ENCODE measurements at regions not wholly inside any gene's neighbourhood (a gene's known extent, or its start where the extent isn't known, plus 50 kb on each side); places are given as distances from the start of the nearest gene placed in this dataset.

- no peak for DNase-seq (ENCODE audit: low spot score)
- no peak overlapping the region for H3K27ac ChIP-seq (ENCODE audit: poor library complexity, severe bottlenecking)
- no peak for TF ChIP-seq CTCF (IDR thresholded peaks at IDR 0.05; ENCODE audit: poor library complexity, severe bottlenecking)
- H3K4me1 ChIP-seq (ENCODE audit: insufficient read depth, poor library complexity, severe bottlenecking), result no peaks in the 10 kb centered on the region
- no peak overlapping the region for H3K4me3 ChIP-seq (ENCODE audit: severe bottlenecking)
- ATAC-seq (ENCODE audit: low read depth), result no peak
- no peaks in the 10 kb centered on the region for H3K36me3 ChIP-seq (ENCODE audit: low read depth)
- no peaks in the 10 kb centered on the region for H3K9me3 ChIP-seq (ENCODE audit: severe bottlenecking)
- H3K27me3 ChIP-seq (ENCODE audit: insufficient read depth, poor library complexity, severe bottlenecking), result no peaks in the 10 kb centered on the region
Measured at GRCh38 chr9:26520141-26520540, 372.5 kb downstream of the CAAP1 start.

GRCh38 chr9:26516773-26517343 lies 375.7 kb downstream of the CAAP1 start:
- no peak for TF ChIP-seq CTCF (IDR thresholded peaks at IDR 0.05; ENCODE audit: poor library complexity, severe bottlenecking)
- no peak for ATAC-seq (ENCODE audit: low read depth)
- H3K9me3 ChIP-seq (ENCODE audit: severe bottlenecking), result no peaks in the 10 kb centered on the region
- H3K4me3 ChIP-seq (ENCODE audit: severe bottlenecking), result no peak overlapping the region
- no peaks in the 10 kb centered on the region for H3K27me3 ChIP-seq (ENCODE audit: insufficient read depth, poor library complexity, severe bottlenecking)
- no peaks in the 10 kb centered on the region for H3K4me1 ChIP-seq (ENCODE audit: insufficient read depth, poor library complexity, severe bottlenecking)
- H3K27ac ChIP-seq (ENCODE audit: poor library complexity, severe bottlenecking), result no peak overlapping the region
- H3K36me3 ChIP-seq (ENCODE audit: low read depth), result no peaks in the 10 kb centered on the region
- no peak for DNase-seq (ENCODE audit: low spot score)

GRCh38 chr9:26513730-26514129 lies 378.9 kb downstream of the CAAP1 start:
- TF ChIP-seq CTCF (IDR thresholded peaks at IDR 0.05; ENCODE audit: poor library complexity, severe bottlenecking), result no peak
- no peak for ATAC-seq (ENCODE audit: low read depth)
- no peak for DNase-seq (ENCODE audit: low spot score)
- Histone ChIP-seq H3K4me1 (ENCODE audit: insufficient read depth, poor library complexity, severe bottlenecking) (no peaks in the 10 kb centered on the region), H3K27me3 (ENCODE audit: insufficient read depth, poor library complexity, severe bottlenecking) (no peaks in the 10 kb centered on the region), H3K27ac (ENCODE audit: poor library complexity, severe bottlenecking) (no peak overlapping the region), H3K36me3 (ENCODE audit: low read depth) (no peaks in the 10 kb centered on the region), H3K9me3 (ENCODE audit: severe bottlenecking) (no peaks in the 10 kb centered on the region), H3K4me3 (ENCODE audit: severe bottlenecking) (no peak overlapping the region)

- H3K27ac ChIP-seq (ENCODE audit: poor library complexity, severe bottlenecking), result no peak overlapping the region
- H3K4me3 ChIP-seq (ENCODE audit: severe bottlenecking), result no peak overlapping the region
- H3K27me3 ChIP-seq (ENCODE audit: insufficient read depth, poor library complexity, severe bottlenecking), result no peaks in the 10 kb centered on the region
- no peaks in the 10 kb centered on the region for H3K9me3 ChIP-seq (ENCODE audit: severe bottlenecking)
- DNase-seq (ENCODE audit: low spot score), result no peak
- no peak for ATAC-seq (ENCODE audit: low read depth)
- no peaks in the 10 kb centered on the region for H3K36me3 ChIP-seq (ENCODE audit: low read depth)
- H3K4me1 ChIP-seq (ENCODE audit: insufficient read depth, poor library complexity, severe bottlenecking), result no peaks in the 10 kb centered on the region
- no peak for TF ChIP-seq CTCF (IDR thresholded peaks at IDR 0.05; ENCODE audit: poor library complexity, severe bottlenecking)
Measured at GRCh38 chr9:26510137-26510536, 382.5 kb downstream of the CAAP1 start.

- no peak for ATAC-seq (ENCODE audit: low read depth)
Measured at GRCh38 chr9:26508897-26509296, 383.7 kb downstream of the CAAP1 start.

More at GRCh38 chr9:26508897-26509296, 383.7 kb downstream of the CAAP1 start:
- H3K9me3 ChIP-seq (ENCODE audit: severe bottlenecking), result no peaks in the 10 kb centered on the region
- H3K36me3 ChIP-seq (ENCODE audit: low read depth), result no peaks in the 10 kb centered on the region
- H3K4me1 ChIP-seq (ENCODE audit: insufficient read depth, poor library complexity, severe bottlenecking), result no peaks in the 10 kb centered on the region
- peaks cover 3% of the 10 kb centered on the region for H3K27me3 ChIP-seq (ENCODE audit: insufficient read depth, poor library complexity, severe bottlenecking)
- DNase-seq (ENCODE audit: low spot score), result no peak
- TF ChIP-seq CTCF (IDR thresholded peaks at IDR 0.05; ENCODE audit: poor library complexity, severe bottlenecking), result no peak
- H3K4me3 ChIP-seq (ENCODE audit: severe bottlenecking), result no peak overlapping the region
- no peak overlapping the region for H3K27ac ChIP-seq (ENCODE audit: poor library complexity, severe bottlenecking)

All from RWPE2 (cell line).